Amniotic epithelial cell (primary cell): ENCODE measurements at regions not wholly inside any gene's neighbourhood (a gene's known extent, or its start where the extent isn't known, plus 50 kb on each side); places are given as distances from the start of the nearest gene placed in this dataset.
"Not testable (repeated sequence)": the region's sequence is repeated elsewhere in the genome, so short reads cannot be mapped to it uniquely, and the experiment has no call there.

ENCODE experiments used
- DNase-seq: peaks from one replicate; pipeline ENCODE4 v3.0.0-alpha.2; 2010; ENCODE audit warnings: low read depth

DNA sequence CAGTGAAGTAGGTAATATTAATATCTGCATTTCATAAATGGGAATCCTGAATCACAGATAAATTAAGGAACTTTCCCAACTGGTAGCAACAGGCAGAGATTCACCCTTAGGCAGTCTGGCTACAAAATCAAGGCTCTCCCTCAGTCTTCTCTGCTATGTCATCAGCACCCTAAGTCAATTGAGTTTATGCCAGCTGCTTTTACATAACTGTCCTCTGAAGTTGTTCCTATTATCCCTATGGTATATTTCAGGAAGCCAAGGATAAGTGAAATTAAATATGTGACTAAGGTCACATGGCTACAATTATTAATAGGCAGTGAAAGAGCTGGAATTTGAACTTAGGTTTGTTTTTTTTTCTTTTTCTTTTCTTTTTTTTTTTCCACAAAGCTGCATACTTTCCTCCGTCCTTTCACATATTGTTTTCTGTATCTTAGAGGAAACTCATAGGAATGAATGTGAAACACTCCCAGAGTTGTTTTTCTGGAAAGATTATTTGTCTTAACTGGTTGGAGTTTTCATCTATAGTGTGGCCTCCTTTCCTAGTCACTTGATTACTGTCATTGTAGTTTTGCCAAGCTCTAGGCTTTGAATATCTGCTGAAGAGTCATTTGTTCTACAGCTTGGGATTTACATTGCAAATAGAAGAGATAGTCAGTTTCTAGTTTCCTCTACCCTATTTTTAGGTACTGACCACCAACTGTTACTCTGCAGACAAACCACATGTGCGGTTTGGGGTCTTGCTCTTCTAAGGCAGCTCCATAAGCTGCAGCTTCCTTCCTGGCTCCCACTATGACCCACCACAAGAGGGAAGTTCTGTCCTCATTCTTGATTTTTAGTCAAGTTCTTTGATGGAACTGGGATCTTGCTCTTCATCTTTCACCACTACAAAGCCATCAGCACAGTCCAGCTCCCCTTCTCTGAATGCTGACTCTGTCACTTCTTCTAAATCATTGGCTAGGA, 338.0 kb upstream of the KIAA1217 start:
- DNase-seq, result no peak

DNA sequence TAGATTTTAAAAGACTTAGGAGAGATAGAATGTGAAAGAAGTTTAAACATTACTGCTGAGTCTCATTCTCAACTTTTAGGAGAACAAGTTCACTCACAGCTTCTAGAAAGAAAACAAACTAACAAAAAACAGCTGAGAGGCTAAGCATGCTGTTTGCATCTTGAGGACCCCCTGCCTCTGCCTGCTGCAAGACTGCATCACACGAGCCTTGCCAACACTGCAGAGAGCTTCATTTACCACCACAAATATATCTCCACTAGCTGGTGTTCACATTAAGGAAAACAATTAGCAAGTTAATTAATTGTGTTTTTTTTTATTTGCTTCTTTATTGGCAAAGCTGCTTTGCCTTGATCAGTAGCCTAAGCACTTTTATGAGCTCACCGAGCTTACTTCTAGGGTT, 336.6 kb upstream of the KIAA1217 start:
- DNase-seq, result no peak

DNA sequence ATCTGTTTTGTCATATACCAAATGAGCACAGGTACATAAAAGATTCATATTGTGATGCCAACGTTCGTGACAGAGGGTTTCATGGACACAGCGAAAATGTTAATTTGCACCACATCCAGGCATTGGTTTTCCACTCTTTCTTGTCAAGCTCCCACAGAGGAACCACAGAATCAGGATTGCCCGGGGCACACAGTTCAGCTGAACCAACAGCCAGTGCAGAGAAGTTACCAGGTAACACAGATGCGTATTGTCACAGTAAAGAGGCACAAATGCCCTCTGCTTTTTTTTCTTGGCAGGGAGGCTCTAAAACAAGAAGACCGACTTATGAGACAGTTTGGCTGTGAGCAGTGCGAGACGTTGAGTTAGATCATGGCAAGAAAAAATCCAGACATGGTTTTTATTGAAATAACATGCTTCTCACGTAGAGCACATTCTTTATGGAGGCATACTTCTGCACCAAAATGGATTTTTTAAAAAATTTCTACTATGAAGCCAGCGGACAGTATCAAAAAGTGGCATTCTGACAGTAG, 331.1 kb upstream of the KIAA1217 start:
- no peak for DNase-seq

DNA sequence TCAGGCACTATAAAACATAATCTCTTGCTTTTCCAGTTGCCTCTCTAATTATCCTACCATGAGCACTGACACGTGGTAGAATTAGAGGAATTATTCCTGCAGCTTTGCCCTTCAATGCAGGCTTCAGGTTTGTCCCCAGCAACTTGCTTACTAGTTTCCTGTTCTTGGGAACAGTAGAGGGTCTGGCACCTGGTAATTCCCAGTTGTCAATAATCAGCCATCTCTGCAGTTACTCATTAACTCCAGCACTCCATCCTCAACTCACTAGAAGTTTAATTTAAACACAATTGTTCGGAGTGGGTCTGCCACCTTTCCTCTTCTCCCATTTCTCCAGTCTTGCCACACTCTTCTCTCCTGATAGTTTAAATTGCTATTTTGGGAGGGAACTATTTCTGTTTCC, 324.3 kb upstream of the KIAA1217 start:
- DNase-seq, result no peak

DNA sequence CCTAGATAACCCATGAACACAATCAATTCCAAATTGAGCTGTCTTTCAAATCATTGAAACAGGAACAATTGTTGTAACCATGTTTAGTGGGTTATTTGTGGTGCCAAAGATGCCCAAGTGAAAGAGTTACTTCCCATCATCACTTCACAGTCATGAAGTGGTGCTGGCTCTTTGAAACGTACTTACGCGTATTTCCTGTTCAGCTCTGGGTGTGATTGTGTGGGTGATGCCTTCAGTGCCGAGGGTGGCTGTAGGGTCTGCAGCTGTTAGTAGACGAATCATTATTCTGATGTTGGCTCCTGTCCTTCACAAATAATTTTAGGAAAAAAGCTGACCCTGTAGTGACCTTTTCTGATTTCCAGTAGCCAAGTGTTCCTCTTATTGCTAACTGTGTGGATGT, 323.1 kb upstream of the KIAA1217 start:
- DNase-seq, result no peak

DNA sequence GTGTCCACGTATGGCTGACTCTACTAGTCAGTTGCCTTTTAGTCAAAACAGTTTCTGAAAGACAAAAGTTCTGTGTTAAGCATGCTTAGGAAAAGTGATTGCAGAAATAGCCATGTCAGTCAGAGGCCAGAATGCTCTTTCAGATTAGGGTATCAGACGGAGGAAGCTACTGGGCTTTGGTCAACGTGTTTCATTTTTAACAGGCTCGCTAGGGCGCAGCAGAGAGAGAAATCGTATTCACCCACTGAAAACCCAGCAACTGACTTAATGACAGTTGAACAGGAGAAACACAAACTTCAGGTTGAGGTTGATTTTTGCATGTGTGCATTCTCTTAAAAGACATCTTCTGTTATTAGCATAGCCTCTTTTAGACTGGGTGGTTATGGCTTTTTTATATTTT, 322.6 kb upstream of the KIAA1217 start:
- DNase-seq, result no peak

DNA sequence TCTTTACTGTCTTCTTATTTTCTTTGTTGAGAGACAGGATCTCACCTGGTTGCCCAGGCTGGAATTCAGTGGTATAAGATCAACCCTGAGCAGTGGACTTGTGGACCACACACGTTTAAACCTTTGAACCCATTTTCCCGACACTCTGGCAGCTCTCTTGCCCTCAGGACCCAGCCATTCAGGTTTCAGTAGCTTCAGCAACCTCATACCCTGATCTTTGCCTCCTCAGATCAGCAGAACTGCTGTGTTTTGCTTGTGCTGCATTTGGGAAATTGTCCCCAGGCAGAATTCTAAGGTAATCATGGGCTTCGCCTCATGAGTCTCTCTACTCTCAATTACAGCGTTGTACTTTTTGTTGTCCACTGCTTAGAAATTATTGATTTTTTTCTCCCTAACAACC, 317.6 kb upstream of the KIAA1217 start:
- no peak for DNase-seq

DNA sequence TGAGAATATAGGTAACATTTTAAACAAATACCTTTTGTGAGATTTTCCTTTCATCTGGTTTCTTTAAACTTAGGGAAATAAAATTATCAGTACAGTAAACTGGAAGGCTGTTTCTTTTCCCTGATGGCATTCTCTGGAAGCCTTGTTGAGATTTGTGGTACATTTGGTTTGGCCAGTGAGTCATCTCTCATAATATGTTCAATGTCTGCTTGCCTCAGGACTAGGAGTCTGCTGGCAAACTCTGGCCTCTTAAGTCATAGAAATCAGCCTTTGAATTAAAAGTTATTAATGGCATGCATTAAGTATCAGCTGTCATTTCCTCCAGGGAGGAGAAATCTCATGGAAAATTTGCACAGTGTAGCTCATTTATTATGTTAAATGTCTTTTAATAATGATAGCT, 316.6 kb upstream of the KIAA1217 start:
- no peak for DNase-seq

DNA sequence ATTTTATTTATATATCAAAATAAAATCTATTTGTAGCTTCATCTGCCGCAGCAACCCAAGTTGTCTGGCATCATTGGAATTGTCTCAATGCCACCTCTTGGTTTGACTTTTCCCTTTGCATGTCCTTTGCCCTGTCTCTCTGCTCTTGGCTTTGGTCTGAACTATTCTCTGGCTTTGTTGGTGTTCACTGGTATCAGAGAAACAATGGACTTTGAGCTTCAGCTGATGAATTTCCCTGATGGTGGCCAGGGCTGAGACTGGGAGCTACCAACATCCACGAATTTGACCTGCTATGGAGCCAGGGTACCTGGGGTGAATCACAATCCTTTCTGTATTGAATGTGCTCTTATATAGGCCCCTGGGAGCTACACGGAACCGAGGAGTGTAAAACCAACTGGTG, 311.7 kb upstream of the KIAA1217 start:
- DNase-seq, result no peak

DNA sequence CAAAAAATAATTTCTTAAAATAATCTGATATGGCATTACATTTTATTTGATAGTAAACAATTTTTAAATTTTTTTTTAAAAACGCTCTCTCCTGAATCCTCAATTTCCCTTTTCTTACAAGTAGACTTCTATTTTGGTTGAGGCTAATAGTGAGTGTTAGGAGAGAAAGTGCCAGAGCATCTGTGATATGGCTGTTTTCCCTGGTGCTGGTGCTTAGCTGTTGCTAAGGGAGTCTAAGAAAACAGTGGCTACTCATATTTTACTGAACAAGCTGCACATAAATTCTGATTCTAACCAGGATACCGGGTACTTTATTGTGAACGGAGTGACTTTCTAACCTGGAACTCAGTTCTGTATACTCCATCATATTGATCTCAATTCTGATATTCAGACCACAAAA, 311.1 kb upstream of the KIAA1217 start:
- no peak for DNase-seq

DNA sequence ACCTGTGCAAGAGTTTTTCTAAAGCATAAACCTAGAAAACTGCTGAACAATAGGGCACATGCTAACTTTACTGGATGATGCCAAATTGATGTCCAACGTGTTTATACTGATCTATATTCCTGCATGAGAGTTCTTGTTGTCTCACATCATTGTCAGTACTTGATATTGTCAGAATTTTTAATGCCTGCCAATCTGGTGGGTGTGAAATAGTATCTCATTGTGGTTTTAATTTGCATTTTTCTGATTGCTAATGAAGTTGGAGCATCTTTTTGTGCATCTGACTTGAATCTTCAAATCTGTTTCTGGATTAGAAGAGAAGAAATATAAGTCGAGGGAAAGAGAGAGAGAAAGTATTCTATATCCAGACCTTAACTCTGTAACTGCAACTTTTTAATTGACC, 309.8 kb upstream of the KIAA1217 start:
- DNase-seq, result no peak

DNA sequence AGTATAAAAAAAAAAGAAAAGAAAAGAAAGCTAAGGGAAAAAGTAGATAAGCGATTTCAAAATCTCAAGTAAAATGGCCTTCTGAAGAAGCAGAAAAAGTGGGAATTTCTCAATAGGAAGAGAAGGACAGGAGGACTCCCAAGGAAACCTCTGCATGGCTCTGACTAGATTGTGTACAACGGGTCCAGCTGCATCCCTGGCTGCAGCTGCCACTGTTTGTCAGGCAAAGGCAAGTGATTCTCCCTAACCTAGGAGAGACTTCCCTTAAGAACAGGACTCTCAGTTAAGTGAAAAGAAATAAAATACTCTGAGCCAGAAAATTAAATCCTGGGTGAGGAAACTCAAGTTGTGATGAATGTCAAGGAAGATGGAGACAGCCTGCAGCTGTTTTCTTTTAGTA, 298.6 kb upstream of the KIAA1217 start:
- DNase-seq, result no peak

DNA sequence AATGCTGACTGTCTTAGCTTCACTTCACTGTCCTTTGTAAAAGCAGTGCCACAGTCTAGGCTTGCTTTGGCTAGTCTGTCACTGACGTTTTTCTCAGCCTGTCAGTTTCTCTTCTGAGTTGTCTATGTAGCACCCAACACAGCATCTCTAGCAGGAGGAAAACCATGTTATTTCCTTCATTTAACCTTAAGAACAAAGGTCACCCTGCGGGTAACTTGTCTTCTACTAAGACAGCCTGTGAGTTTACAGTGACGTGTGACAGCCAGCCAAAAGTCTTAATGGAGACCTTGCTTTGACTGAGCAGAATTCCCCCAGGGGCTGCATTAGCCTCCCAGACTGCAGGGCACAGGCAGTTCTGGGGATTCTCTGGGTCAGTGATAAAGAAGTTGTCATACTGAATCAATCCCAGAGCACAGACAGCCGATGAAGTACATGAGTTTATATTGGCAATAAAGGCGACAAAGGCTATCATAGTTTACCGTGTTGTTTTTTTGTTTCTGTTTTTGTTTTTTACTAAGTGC, 296.0 kb upstream of the KIAA1217 start:
- no peak for DNase-seq

DNA sequence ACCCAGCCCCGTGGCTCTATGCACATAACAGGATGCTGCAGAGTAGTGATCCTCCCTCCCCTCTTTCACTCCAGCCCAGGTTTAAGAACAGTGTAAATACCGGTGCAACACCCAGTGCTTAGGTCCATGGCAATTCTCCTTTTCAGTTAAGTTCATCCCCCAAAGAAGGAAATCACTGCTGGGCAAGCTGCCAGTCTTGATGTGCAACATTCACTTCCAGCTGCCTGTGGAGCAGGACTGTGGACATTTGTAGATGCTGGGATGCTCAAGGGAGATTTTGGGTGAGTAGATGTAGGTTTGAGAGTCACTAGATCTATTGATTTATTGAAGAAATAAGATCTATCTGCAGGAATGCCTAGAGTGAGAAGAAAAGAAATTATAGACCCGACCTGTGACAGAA, 294.3 kb upstream of the KIAA1217 start:
- DNase-seq, result no peak

DNA sequence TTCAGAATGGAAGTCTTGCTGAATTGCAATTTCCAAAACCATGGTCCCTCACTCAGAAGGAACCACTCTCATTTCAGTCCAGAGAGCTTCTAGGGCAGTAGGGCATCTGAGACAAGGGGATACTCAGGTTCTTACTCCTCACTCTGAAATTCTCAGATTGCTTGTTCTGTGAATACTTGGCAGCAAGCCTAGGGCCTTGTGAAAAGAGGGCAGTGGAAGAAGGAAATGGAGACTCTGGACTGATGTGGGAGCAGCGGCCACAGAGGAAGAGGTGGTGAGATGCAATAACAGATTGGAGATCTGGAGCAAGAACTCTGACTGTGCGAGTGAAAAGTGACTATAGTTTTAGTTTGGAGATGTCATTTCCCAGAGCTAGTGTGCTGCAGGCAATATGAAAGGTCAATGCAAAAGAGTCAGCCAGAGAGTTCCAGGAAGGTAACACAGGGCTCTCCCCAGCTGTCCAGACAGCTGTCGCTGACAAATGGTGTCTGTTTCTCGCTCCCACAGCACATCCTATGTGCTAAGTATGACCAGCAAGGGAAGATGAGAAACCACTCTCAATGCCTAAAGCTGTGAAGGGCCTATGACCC, 291.6 kb upstream of the KIAA1217 start:
- DNase-seq, result no peak

DNA sequence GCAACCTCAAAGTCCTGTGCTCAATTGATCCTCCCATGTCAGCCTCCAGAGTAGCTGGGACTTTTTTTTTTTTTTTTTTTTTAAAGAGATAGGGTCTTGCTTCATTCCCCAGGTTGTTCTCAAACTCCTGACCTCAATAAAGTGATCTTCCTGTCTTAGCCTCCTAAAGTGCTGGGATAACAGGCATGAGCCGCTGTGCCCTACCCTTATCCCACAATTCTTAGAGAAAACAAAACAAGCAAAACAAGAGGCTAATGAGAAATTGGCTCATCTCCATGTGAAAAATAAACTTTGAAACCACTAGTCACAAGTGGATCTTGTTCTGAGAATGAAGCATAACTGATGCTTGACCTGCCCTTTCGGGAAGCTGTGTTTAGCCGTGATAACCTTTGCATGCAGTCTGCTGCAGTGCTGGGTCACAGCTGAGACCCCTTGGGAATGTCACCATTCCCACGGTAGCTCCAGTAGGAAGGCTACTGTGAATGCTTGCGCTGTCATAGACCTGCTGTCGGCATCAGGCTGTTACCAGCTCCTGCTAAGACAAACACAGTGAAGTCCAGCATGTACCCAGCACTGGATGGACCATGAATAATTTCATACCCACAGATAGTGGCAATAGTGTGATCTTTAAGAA, 290.7 kb upstream of the KIAA1217 start:
- no peak for DNase-seq

DNA sequence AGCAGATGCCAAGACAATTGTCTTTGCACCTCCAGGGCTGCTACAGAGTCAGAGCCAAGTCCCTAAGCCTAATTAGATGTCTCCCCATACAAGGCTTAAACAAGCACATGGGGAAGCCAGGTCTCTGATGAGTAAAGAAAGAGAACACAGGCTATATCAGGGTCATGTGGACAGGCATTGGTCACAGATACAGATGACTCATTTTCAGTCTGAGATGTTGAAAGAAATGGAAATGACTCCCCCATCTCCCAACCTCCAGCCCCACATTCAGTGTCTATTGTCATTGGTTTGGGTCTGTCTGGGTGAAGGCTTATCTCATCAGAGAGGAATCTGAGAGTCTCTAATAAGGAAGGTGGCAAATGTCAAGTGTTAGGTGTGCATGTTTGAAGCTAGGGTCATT, 290.1 kb upstream of the KIAA1217 start:
- no peak for DNase-seq

DNA sequence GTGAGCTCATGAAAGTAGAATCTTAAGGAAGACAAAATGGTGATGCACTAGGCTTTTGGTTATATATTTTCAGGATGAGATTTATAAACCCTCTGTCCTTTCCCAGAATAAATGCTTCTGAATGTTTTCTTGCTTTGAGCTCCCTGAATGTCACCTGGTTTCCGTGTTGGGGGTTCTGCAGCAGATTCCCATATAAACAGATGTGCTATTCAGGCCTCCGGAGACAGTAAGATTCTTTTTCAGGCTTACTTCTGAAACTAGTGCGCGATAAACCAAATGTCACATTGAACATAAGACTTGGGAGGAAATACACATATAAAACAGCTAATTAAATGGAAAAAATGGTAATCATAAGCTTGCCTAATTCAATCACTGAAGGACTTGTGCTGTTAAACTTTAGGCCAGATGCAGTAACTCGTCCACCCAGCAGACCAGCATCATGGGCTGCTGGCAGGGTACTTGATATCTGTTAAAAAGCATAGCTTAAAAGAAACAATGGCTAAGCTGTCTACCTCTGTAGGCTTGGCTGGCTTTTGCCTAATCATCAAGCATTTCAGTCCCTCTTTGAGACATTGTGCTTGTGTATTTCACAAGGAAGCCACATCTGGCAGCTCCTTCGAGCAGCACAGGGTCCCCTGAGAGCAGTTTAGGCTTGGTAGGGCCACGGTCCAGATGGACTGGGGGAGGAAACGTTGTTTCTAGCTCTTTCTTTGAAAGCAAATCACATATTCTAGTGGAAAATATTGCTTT, 281.2 kb upstream of the KIAA1217 start:
- DNase-seq, result no peak

DNA sequence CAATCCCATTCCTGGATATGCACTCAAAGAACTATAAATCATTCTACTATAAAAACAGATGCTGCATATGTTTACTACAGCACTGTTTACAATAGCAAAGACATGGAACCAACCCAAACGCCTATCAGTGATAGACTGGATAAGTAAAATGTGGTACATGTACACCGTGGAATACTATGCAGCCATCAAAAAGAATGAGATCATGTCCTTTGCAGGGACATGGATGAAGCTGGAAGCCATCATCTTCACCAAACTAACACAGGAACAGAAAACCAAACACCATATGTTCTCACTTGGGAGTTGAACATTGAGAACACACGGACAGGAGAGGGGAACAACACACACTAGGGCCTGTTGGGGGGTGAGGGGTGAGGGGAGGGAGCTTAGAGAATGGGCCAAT, 274.9 kb upstream of the KIAA1217 start:
- DNase-seq, result not testable (repeated sequence)

DNA sequence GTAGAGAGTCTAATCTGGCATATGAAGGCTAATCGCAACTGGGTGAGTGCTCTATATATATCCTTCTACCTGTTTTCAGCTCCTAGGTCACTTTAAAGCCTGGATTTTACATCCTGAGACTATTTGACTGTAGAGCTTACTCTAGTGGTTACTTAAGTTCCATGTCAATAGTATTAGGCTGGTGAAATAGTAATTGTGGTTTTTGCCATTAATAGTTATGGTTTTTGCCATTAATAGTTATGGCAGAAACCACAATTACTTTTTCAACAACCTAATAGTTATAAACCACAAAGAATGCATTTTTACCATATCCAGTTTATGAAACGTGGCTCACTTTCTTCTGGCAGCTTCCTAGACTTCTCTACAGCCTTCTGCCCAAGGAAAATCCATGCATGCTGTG, 263.1 kb upstream of the KIAA1217 start:
- DNase-seq, result no peak

DNA sequence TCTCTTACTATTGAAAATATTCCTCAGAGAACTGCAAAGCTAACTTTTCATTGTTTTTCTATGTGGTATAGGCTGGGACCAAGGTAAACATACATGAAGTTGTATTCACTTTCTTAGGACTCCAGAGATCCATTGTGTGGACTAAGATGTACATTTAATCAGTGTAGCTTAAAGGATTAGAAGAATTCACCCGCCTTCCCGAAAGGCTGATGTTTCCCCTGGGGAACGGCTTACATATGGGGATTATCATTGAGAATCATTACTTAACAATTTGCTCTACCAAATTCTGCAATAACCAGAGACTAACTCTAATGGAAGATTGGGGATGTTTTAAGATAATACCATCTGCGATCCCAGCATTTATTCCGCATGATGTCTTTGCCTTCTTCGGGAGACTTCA, 257.1 kb upstream of the KIAA1217 start:
- DNase-seq, result no peak
